GM10266 (cell line): ENCODE measurements at regions not wholly inside any gene's neighbourhood (a gene's known extent, or its start where the extent isn't known, plus 50 kb on each side); places are given as distances from the start of the nearest gene placed in this dataset.

Experiments
- DNase-seq: peaks from one replicate; pipeline ENCODE4 v3.0.0; 2012; ENCODE audit errors: extremely low spot score
- TF ChIP-seq, protein P1 (sequence below): IDR thresholded peaks from 2 replicates; pipeline ENCODE4 v1.5.1; 2012; ENCODE audit warnings: mild to moderate bottlenecking, low read depth; ENCODE audit not compliant: control insufficient read depth, insufficient read depth; ENCODE audit errors: missing control alignments

DNA sequence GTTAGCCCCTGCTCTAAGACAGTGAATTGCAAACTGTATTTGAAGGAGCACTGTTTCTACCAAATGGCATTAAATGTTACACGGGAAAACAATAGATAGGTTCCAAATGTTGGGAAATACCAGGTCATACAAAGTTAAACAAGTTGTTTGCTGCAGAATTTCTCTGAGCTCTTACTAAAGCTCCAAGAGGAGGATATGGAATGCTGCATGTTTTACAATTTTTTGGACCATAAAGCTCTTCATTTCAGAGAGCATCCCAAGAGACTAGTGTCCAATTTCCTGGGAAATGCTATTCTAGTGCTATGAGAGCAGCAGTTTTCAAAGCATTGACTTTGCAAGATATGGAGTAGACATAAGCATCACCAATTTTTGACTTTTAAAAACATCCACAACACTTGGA lies 155.6 kb upstream of the CCDC68 start:
- no peak for DNase-seq
- TF ChIP-seq, protein P1, sequence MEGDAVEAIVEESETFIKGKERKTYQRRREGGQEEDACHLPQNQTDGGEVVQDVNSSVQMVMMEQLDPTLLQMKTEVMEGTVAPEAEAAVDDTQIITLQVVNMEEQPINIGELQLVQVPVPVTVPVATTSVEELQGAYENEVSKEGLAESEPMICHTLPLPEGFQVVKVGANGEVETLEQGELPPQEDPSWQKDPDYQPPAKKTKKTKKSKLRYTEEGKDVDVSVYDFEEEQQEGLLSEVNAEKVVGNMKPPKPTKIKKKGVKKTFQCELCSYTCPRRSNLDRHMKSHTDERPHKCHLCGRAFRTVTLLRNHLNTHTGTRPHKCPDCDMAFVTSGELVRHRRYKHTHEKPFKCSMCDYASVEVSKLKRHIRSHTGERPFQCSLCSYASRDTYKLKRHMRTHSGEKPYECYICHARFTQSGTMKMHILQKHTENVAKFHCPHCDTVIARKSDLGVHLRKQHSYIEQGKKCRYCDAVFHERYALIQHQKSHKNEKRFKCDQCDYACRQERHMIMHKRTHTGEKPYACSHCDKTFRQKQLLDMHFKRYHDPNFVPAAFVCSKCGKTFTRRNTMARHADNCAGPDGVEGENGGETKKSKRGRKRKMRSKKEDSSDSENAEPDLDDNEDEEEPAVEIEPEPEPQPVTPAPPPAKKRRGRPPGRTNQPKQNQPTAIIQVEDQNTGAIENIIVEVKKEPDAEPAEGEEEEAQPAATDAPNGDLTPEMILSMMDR = no peak

DNA sequence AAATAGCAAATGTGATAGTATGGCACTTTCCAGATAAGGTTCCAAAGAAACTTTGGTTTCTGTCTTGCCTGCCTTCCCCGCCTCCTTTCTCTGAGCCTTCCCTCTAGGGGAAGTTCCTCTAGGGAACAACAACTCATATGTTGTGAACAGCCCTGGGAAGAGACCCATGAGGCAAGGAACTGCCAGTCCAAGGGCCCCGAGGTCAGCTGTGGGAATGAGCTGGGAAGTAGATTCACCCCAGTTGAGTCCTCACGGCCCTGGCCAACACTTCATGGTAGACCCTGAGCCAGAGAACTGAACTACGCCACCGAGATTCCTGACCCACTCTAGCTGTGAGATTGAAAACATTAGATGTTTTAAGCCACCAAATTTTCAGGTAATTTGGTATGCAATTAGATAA lies 154.5 kb upstream of the CCDC68 start:
- TF ChIP-seq, protein P1 = no peak
- no peak for DNase-seq

DNA sequence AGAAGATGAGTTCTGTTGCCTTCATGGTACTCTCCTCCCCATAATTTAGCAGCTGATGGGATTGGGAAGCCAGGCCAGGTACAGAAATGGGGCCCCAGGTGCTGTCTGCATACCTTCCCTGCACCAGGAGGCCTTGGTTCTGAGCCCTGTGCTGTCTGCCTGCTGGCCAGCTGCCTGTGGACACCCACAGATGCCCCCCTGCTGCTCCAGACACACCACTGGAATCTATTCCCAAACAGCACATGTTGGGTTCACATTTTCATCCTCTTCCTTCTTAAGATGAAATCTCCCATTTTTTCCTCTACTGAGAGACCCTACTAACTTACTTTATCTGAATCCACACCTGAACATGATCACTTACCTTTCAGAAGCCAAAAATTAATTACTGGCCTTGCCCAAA lies 152.0 kb upstream of the CCDC68 start:
- no peak for DNase-seq
- TF ChIP-seq, protein P1 = no peak

DNA sequence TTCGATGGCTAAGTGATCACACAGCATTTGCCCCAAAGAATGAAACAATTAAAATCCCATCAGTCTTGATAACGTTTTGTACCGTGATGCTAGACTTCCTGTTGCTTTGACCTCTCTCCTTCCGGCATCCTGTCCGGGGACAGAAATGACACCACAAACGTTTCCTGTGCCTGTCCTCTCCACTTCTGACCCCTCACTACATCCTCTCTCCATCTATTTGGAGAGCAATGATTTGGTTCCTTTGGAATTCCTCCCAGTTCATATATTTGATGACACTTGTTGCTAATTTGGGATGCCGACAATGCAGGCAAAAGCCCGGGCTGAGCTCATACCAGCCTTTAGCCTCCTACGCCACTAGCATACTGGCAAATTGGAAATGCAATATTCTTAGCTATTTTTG lies 151.2 kb upstream of the CCDC68 start:
- TF ChIP-seq, protein P1 = no peak
- DNase-seq = no peak

DNA sequence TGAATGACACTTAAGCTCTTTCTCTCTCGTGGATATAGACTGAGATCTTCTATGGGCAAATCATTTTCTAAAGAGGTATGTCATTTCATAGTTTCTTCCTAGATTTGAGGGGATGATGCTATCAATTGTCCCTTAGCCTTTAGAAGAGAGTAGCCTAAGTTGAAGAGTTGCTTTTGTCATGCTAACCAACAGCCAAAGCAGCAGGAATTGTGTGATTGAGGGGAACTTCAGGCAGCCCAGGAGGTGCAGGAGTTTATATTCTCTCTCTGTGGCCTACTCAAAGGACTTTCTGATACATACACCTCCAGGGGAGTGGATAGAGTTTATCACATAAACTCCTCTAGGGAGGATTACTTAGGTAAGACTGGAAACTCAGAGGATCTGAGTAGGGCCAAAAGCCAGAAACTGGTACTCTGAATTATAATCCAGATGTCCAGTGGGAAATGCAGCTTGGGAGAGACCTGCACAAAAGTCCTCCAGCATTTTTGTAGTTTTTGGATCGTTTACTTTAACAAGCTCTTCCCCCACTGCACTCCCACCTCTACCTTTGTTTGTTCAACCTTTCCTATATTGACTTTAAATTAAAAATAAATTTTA lies 150.7 kb upstream of the CCDC68 start:
- DNase-seq = no peak
- TF ChIP-seq, protein P1 = no peak

DNA sequence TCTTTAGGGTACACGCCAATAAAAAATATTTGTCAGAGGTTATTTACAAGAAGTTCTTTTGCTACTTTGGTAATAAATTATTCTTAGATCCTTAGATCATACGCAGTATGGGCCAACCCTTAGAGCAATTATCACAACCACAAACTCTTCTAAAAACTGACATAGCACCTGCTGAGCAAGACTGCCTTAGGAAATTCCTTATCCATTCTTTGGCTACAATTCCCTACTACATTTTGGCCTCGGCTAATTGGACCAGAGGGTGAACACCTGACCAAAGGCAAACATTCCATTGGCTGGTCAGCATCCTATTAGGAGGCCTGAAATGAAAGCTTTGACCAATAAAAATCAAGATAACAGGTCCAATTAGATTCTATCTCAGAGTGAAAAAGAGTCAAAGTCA lies 147.6 kb upstream of the CCDC68 start:
- DNase-seq = no peak
- TF ChIP-seq, protein P1 = no peak

DNA sequence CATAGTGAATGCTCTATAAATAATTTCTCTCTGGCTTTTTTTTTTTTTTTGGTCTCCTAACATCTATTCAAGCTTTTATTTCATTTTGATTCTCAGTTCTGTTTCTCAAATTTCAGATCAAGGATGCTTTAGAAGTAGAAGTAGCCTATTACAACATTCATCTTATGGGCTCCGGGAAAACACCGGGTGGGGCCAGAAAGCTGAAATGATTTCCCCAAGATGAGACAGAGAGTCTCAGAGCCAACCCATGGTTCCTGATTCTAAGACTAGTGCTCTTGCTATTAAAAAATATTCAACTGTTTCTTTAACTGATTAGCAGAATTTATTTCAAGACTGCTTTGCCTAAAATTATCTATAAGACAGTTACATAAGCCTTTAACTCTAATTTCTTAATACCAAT lies 147.2 kb upstream of the CCDC68 start:
- DNase-seq = no peak
- TF ChIP-seq, protein P1 = no peak
